T-helper 1 cell treated with Interleukin-12 subunit alpha and Interleukin-12 subunit beta and Interleukin-4 antibody, amounts not matched to agents 30 μg/mL and 1 μg/mL, for 36 hours (primary cell): ENCODE measurements at regions not wholly inside any gene's neighbourhood (a gene's known extent, or its start where the extent isn't known, plus 50 kb on each side); places are given as distances from the start of the nearest gene placed in this dataset.

Experiments
- H3K27ac Mint-ChIP-seq: one replicate; pipeline ENCODE4 v1.8.0; 2021; ENCODE audit warnings: mild to moderate bottlenecking, mixed read lengths
- H3K27me3 Mint-ChIP-seq: one replicate; pipeline ENCODE4 v1.8.0; 2021; ENCODE audit warnings: low read depth, mixed read lengths
- H3K36me3 Mint-ChIP-seq: one replicate; pipeline ENCODE4 v1.8.0; 2021; ENCODE audit warnings: low read depth, mixed read lengths
- H3K4me1 Mint-ChIP-seq: one replicate; pipeline ENCODE4 v1.8.0; 2021; ENCODE audit warnings: low read depth, mixed read lengths
- H3K4me3 Mint-ChIP-seq: one replicate; pipeline ENCODE4 v1.8.0; 2021; ENCODE audit warnings: mild to moderate bottlenecking, moderate library complexity, mixed read lengths
- H3K9me3 Mint-ChIP-seq: one replicate; pipeline ENCODE4 v1.8.0; 2021; ENCODE audit warnings: mixed read lengths

GRCh38 chr11:129691142-129691541 lies 124.5 kb upstream of the TMEM45B start:
- Mint-ChIP-seq H3K9me3 (no peaks in the 10 kb centered on the region), H3K4me3 (no peak overlapping the region), H3K4me1 (peaks cover 3% of the 10 kb centered on the region), H3K36me3 (no peaks in the 10 kb centered on the region), H3K27me3 (no peaks in the 10 kb centered on the region), H3K27ac (no peak overlapping the region)

GRCh38 chr11:129694538-129694937 lies 121.1 kb upstream of the TMEM45B start:
- H3K4me3 Mint-ChIP-seq = no peak overlapping the region
- no peaks in the 10 kb centered on the region for H3K27me3 Mint-ChIP-seq

GRCh38 chr11:129694966-129695365 lies 120.7 kb upstream of the TMEM45B start:
- Mint-ChIP-seq H3K27me3 (no peaks in the 10 kb centered on the region), H3K4me3 (no peak overlapping the region), H3K4me1 (peaks cover 3% of the 10 kb centered on the region), H3K9me3 (no peaks in the 10 kb centered on the region), H3K27ac (no peak overlapping the region), H3K36me3 (no peaks in the 10 kb centered on the region)

More at GRCh38 chr11:129694538-129694937, 121.1 kb upstream of the TMEM45B start:
- Mint-ChIP-seq H3K9me3 (no peaks in the 10 kb centered on the region), H3K27ac (no peak overlapping the region), H3K4me1 (peaks cover 3% of the 10 kb centered on the region), H3K36me3 (no peaks in the 10 kb centered on the region)

- no peak overlapping the region for H3K27ac Mint-ChIP-seq
- H3K4me1 Mint-ChIP-seq = peaks cover 3% of the 10 kb centered on the region
- no peaks in the 10 kb centered on the region for H3K27me3 Mint-ChIP-seq
- no peaks in the 10 kb centered on the region for H3K36me3 Mint-ChIP-seq
- no peaks in the 10 kb centered on the region for H3K9me3 Mint-ChIP-seq
- H3K4me3 Mint-ChIP-seq = peak overlapping the region; percentile 48
These were observed 119.9 kb upstream of the TMEM45B start for GRCh38 chr11:129695571-129696308.

GRCh38 chr11:129696309-129696989 lies 119.2 kb upstream of the TMEM45B start:
- Mint-ChIP-seq H3K4me1 (peaks cover 3% of the 10 kb centered on the region), H3K4me3 (no peak overlapping the region), H3K9me3 (no peaks in the 10 kb centered on the region), H3K27ac (no peak overlapping the region), H3K27me3 (no peaks in the 10 kb centered on the region), H3K36me3 (no peaks in the 10 kb centered on the region)

GRCh38 chr11:129698212-129698611 lies 117.4 kb upstream of the TMEM45B start:
- Mint-ChIP-seq H3K36me3 (no peaks in the 10 kb centered on the region), H3K9me3 (no peaks in the 10 kb centered on the region), H3K27me3 (no peaks in the 10 kb centered on the region), H3K4me1 (peaks cover 3% of the 10 kb centered on the region), H3K27ac (no peak overlapping the region), H3K4me3 (no peak overlapping the region)

GRCh38 chr11:129699711-129700304 lies 115.8 kb upstream of the TMEM45B start:
- Mint-ChIP-seq H3K4me1 (peaks cover 3% of the 10 kb centered on the region), H3K4me3 (no peak overlapping the region), H3K27ac (no peak overlapping the region), H3K27me3 (no peaks in the 10 kb centered on the region), H3K9me3 (no peaks in the 10 kb centered on the region), H3K36me3 (no peaks in the 10 kb centered on the region)

GRCh38 chr11:129700701-129701100 lies 114.9 kb upstream of the TMEM45B start:
- Mint-ChIP-seq H3K4me1 (peaks cover 1% of the 10 kb centered on the region), H3K36me3 (no peaks in the 10 kb centered on the region), H3K27me3 (no peaks in the 10 kb centered on the region), H3K4me3 (no peak overlapping the region), H3K27ac (no peak overlapping the region), H3K9me3 (no peaks in the 10 kb centered on the region)

GRCh38 chr11:129701706-129702105 lies 113.9 kb upstream of the TMEM45B start:
- Mint-ChIP-seq H3K9me3 (no peaks in the 10 kb centered on the region), H3K27me3 (no peaks in the 10 kb centered on the region), H3K4me3 (no peak overlapping the region), H3K27ac (no peak overlapping the region), H3K36me3 (no peaks in the 10 kb centered on the region), H3K4me1 (no peaks in the 10 kb centered on the region)

- H3K4me1 Mint-ChIP-seq = no peaks in the 10 kb centered on the region
- H3K4me3 Mint-ChIP-seq = no peak overlapping the region
- H3K27me3 Mint-ChIP-seq = no peaks in the 10 kb centered on the region
- H3K36me3 Mint-ChIP-seq = no peaks in the 10 kb centered on the region
- no peaks in the 10 kb centered on the region for H3K9me3 Mint-ChIP-seq
- H3K27ac Mint-ChIP-seq = no peak overlapping the region
These were observed 112.9 kb upstream of the TMEM45B start for GRCh38 chr11:129702410-129703398.

- Mint-ChIP-seq H3K4me1 (no peaks in the 10 kb centered on the region), H3K27ac (no peak overlapping the region), H3K9me3 (no peaks in the 10 kb centered on the region), H3K4me3 (no peak overlapping the region), H3K36me3 (no peaks in the 10 kb centered on the region), H3K27me3 (no peaks in the 10 kb centered on the region)
These were observed 111.8 kb upstream of the TMEM45B start for GRCh38 chr11:129703846-129704245.

GRCh38 chr11:129704831-129705230 lies 110.8 kb upstream of the TMEM45B start:
- no peaks in the 10 kb centered on the region for H3K36me3 Mint-ChIP-seq
- no peaks in the 10 kb centered on the region for H3K4me1 Mint-ChIP-seq
- no peak overlapping the region for H3K27ac Mint-ChIP-seq
- no peaks in the 10 kb centered on the region for H3K27me3 Mint-ChIP-seq
- H3K9me3 Mint-ChIP-seq = no peaks in the 10 kb centered on the region
- no peak overlapping the region for H3K4me3 Mint-ChIP-seq

- H3K27ac Mint-ChIP-seq = no peak overlapping the region
- no peaks in the 10 kb centered on the region for H3K36me3 Mint-ChIP-seq
- no peaks in the 10 kb centered on the region for H3K27me3 Mint-ChIP-seq
- no peaks in the 10 kb centered on the region for H3K4me1 Mint-ChIP-seq
- H3K4me3 Mint-ChIP-seq = no peak overlapping the region
- no peaks in the 10 kb centered on the region for H3K9me3 Mint-ChIP-seq
These were observed 110.3 kb upstream of the TMEM45B start for GRCh38 chr11:129705341-129705740.

GRCh38 chr11:129705933-129706332 lies 109.7 kb upstream of the TMEM45B start:
- Mint-ChIP-seq H3K4me1 (no peaks in the 10 kb centered on the region), H3K9me3 (no peaks in the 10 kb centered on the region), H3K36me3 (no peaks in the 10 kb centered on the region), H3K27ac (no peak overlapping the region), H3K4me3 (no peak overlapping the region), H3K27me3 (no peaks in the 10 kb centered on the region)
